CD14-positive monocyte (primary cell): ENCODE measurements at regions not wholly inside any gene's neighbourhood (a gene's known extent, or its start where the extent isn't known, plus 50 kb on each side); places are given as distances from the start of the nearest gene placed in this dataset.

Experiments used
- DNase-seq, 3 donors: peaks; one replicate each; pipeline ENCODE4 v3.0.0-alpha.2; 2011 to 2022
- H2AFZ ChIP-seq: 2 replicates; pipeline ENCODE4 v1.6.0; 2012; ENCODE audit warnings: mild to moderate bottlenecking, low read depth, low read length, inconsistent platforms; ENCODE audit not compliant: insufficient read depth, poor library complexity, severe bottlenecking
- H3K27ac ChIP-seq, 2 donors: 1 replicate in 1 of 2; 2 replicates in 1 of 2; pipeline ENCODE4 v1.5.1; 2012 to 2013; ENCODE audit warnings: low read length in 2 of 2, control low read depth in 1 of 2, inconsistent platforms in 1 of 2, low read depth in 1 of 2, mild to moderate bottlenecking in 1 of 2
- H3K27me3 ChIP-seq, 2 donors: one replicate each; pipeline versions ENCODE4 v1.6.0 to v1.6.1; 2011 to 2013; ENCODE audit warnings: low read length in 2 of 2; ENCODE audit not compliant: control insufficient read depth in 2 of 2, insufficient read depth in 2 of 2
- H3K36me3 ChIP-seq, 2 donors: replicated peaks in 1 of 2; 1 replicate in 1 of 2; 2 replicates in 1 of 2; pipeline versions ENCODE4 v1.5.1 to v1.6.1; 2012 to 2013; ENCODE audit warnings: low read length in 2 of 2, control low read depth in 1 of 2, inconsistent platforms in 1 of 2, mild to moderate bottlenecking in 1 of 2; ENCODE audit not compliant: insufficient read depth in 2 of 2, control insufficient read depth in 1 of 2
- H3K4me1 ChIP-seq, 2 donors: 1 replicate in 1 of 2; 2 replicates in 1 of 2; pipeline versions ENCODE4 v1.5.1 to v1.6.1; 2012 to 2013; ENCODE audit warnings: low read length in 2 of 2, control low read depth in 1 of 2, inconsistent platforms in 1 of 2, mild to moderate bottlenecking in 1 of 2, moderate library complexity in 1 of 2; ENCODE audit not compliant: insufficient read depth in 2 of 2, control insufficient read depth in 1 of 2
- H3K4me2 ChIP-seq: replicated peaks from 2 replicates; pipeline ENCODE3; 2012; ENCODE audit warnings: low read length, moderate library complexity, mild to moderate bottlenecking; ENCODE audit not compliant: poor library complexity, severe bottlenecking; ENCODE audit errors: extremely low read depth
- H3K4me3 ChIP-seq, 3 experiments: fragments of 200-600 bp in 1 of 3; sonication (generic) in 1 of 3; replicated peaks in 1 of 3; 1 replicate in 2 of 3; 2 replicates in 1 of 3; pipeline ENCODE4 v1.5.1; 2011 to 2013; ENCODE audit warnings: low read length in 3 of 3, mild to moderate bottlenecking in 3 of 3, control low read depth in 2 of 3, low read depth in 2 of 3, inconsistent platforms in 1 of 3, moderate library complexity in 1 of 3
- H3K79me2 ChIP-seq: 2 replicates; pipeline ENCODE4 v1.6.0; 2012; ENCODE audit warnings: mild to moderate bottlenecking, control low read depth, inconsistent platforms, low read length, moderate library complexity; ENCODE audit not compliant: insufficient read depth
- H3K9ac ChIP-seq: 2 replicates; pipeline ENCODE4 v1.6.0; 2017; ENCODE audit warnings: low read length, mild to moderate bottlenecking; ENCODE audit not compliant: insufficient read depth, poor library complexity, severe bottlenecking
- H3K9me3 ChIP-seq, 2 donors: replicated peaks in 1 of 2; 1 replicate in 1 of 2; 2 replicates in 1 of 2; pipeline versions ENCODE4 v1.5.1 to v1.6.1; 2012 to 2013; ENCODE audit warnings: low read length in 2 of 2, control low read depth in 1 of 2; ENCODE audit not compliant: control insufficient read depth in 1 of 2, insufficient read depth in 1 of 2
- H4K20me1 ChIP-seq: 2 replicates; pipeline ENCODE4 v1.6.0; 2012; ENCODE audit warnings: mild to moderate bottlenecking, low read length, control low read depth, moderate library complexity; ENCODE audit not compliant: insufficient read depth
- H3K27ac Mint-ChIP-seq, 7 donors: one replicate each; pipeline ENCODE4 v1.8.0; 2020; ENCODE audit warnings: mild to moderate bottlenecking in 7 of 7, mixed read lengths in 7 of 7, moderate library complexity in 6 of 7, inconsistent platforms in 2 of 7
- H3K27me3 Mint-ChIP-seq, 3 donors: one replicate each; pipeline ENCODE4 v1.8.0; 2021 to 2022; ENCODE audit warnings: low read depth in 3 of 3, mild to moderate bottlenecking in 3 of 3, mixed read lengths in 3 of 3, moderate library complexity in 3 of 3, inconsistent platforms in 1 of 3
- H3K36me3 Mint-ChIP-seq, 2 donors: one replicate each; pipeline ENCODE4 v1.8.0; 2020; ENCODE audit warnings: mixed read lengths in 2 of 2, inconsistent platforms in 1 of 2, mild to moderate bottlenecking in 1 of 2
- H3K4me1 Mint-ChIP-seq: one replicate; pipeline ENCODE4 v1.8.0; 2020; ENCODE audit warnings: mild to moderate bottlenecking, mixed read lengths
- H3K4me3 Mint-ChIP-seq, 2 donors: one replicate each; pipeline ENCODE4 v1.8.0; 2020; ENCODE audit warnings: mild to moderate bottlenecking in 2 of 2, mixed read lengths in 2 of 2, moderate library complexity in 1 of 2
- H3K9me3 Mint-ChIP-seq, 7 donors: one replicate each; pipeline ENCODE4 v1.8.0; 2020 to 2022; ENCODE audit warnings: mixed read lengths in 7 of 7, mild to moderate bottlenecking in 6 of 7, moderate library complexity in 6 of 7, inconsistent platforms in 2 of 7
- CTCF ChIP-seq: fragments of 200-600 bp; IDR thresholded peaks from one replicate; pipeline ENCODE4 v1.8.0; 2022; ENCODE audit warnings: antibody characterized with exemption, mild to moderate bottlenecking
- WGBS: methylation state at CpG from one replicate; pipeline ENCODE4 v1.1.5; 2013; ENCODE audit warnings: missing lambda C conversion rate; ENCODE audit not compliant: insufficient coverage; 5-methylcytosine and 5-hydroxymethylcytosine counted together
- intact Hi-C, 2 donors: fragments of 100-400 bp; cut with micrococcal nuclease; formaldehyde crosslinking; loops; one replicate each; pipeline versions ENCODE4 v1.15.0 to v1.15.1; 2023

GRCh38 chr6:169016758-169017157 lies 236.9 kb downstream of the THBS2 start:
- Mint-ChIP-seq H3K4me3 (no peak overlapping the region), H3K27me3 (no peaks in the 10 kb centered on the region), H3K36me3 (no peaks in the 10 kb centered on the region), H3K4me1 (no peaks in the 10 kb centered on the region), H3K27ac (no peak overlapping the region), H3K9me3 (peaks cover 9 to 24% (median 18%) of the 10 kb centered on the region in 7 donors)
- no peak for TF ChIP-seq CTCF
- no peaks in the 10 kb centered on the region for H3K79me2 ChIP-seq
- H2AFZ ChIP-seq, result no peak overlapping the region
- no peak overlapping the region for H3K9ac ChIP-seq
- peaks cover 7 to 18% of the 10 kb centered on the region in 2 donors for H3K9me3 ChIP-seq
- no peak for DNase-seq
- H3K4me1 ChIP-seq, result no peaks in the 10 kb centered on the region
- no peak overlapping the region for H3K4me3 ChIP-seq
- no peak overlapping the region for H3K27ac ChIP-seq
- no peak overlapping the region for H3K4me2 ChIP-seq
- intact Hi-C loops, result no loop called here
- H3K27me3 ChIP-seq, result no peaks in the 10 kb centered on the region
- no peaks in the 10 kb centered on the region for H4K20me1 ChIP-seq
- no peaks in the 10 kb centered on the region for H3K36me3 ChIP-seq

- no peaks in the 10 kb centered on the region for H3K4me1 ChIP-seq
- no peaks in the 10 kb centered on the region for H3K79me2 ChIP-seq
- H3K27me3 ChIP-seq, result no peaks in the 10 kb centered on the region
- no peak for TF ChIP-seq CTCF
- no peaks in the 10 kb centered on the region for H4K20me1 ChIP-seq
- H2AFZ ChIP-seq, result no peak overlapping the region
- H3K4me3 ChIP-seq, result no peak overlapping the region
- 100% methylated on average over 1 of the region's 5 CpGs for whole genome bisulfite sequencing
- Mint-ChIP-seq H3K27ac (no peak overlapping the region), H3K4me3 (no peak overlapping the region), H3K27me3 (no peaks in the 10 kb centered on the region), H3K9me3 (peaks cover 9 to 26% (median 16%) of the 10 kb centered on the region in 7 donors), H3K4me1 (no peaks in the 10 kb centered on the region), H3K36me3 (no peaks in the 10 kb centered on the region)
- no peak for DNase-seq
- no peak overlapping the region for H3K27ac ChIP-seq
- peaks cover 7 to 18% of the 10 kb centered on the region in 2 donors for H3K9me3 ChIP-seq
- no peak overlapping the region for H3K9ac ChIP-seq
- H3K4me2 ChIP-seq, result no peak overlapping the region
- no peaks in the 10 kb centered on the region for H3K36me3 ChIP-seq
- intact Hi-C loops, result no loop called here
These were observed 239.1 kb downstream of the THBS2 start for GRCh38 chr6:169014211-169015197.
